AG09319 (cell line): ENCODE measurements at regions not wholly inside any gene's neighbourhood (a gene's known extent, or its start where the extent isn't known, plus 50 kb on each side); places are given as distances from the start of the nearest gene placed in this dataset.

Experiments used
- DNase-seq: peaks from one replicate; pipeline ENCODE4 v3.0.0-alpha.2; 2010; ENCODE audit warnings: low read depth; ENCODE audit errors: extremely low read depth
- TF ChIP-seq, protein P1 (sequence below): IDR thresholded peaks from 2 replicates; pipeline ENCODE4 v1.5.1; 2011; ENCODE audit warnings: low read depth, mild to moderate bottlenecking, inconsistent platforms, low read length, moderate library complexity

DNA sequence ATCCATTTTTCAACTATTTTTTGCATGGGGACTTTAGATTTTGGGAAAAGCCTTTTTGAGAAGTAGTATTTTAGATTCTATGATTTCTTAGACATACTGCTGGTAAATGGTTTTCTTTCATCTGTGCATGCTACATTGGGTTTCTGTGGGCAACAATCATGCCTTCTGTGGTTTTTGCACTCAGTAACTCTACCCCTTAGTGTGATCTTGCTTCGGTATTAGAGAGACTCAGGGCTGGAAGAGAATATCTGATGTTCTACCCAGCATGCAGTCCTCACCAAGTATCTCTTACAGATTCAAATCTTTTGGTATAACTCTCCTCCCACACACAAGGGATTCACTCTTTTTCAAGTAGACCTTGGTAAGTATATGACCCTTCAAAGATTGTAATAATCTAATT, 183.0 kb downstream of the PMAIP1 start:
- TF ChIP-seq, protein P1, sequence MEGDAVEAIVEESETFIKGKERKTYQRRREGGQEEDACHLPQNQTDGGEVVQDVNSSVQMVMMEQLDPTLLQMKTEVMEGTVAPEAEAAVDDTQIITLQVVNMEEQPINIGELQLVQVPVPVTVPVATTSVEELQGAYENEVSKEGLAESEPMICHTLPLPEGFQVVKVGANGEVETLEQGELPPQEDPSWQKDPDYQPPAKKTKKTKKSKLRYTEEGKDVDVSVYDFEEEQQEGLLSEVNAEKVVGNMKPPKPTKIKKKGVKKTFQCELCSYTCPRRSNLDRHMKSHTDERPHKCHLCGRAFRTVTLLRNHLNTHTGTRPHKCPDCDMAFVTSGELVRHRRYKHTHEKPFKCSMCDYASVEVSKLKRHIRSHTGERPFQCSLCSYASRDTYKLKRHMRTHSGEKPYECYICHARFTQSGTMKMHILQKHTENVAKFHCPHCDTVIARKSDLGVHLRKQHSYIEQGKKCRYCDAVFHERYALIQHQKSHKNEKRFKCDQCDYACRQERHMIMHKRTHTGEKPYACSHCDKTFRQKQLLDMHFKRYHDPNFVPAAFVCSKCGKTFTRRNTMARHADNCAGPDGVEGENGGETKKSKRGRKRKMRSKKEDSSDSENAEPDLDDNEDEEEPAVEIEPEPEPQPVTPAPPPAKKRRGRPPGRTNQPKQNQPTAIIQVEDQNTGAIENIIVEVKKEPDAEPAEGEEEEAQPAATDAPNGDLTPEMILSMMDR: no peak
- no peak for DNase-seq

DNA sequence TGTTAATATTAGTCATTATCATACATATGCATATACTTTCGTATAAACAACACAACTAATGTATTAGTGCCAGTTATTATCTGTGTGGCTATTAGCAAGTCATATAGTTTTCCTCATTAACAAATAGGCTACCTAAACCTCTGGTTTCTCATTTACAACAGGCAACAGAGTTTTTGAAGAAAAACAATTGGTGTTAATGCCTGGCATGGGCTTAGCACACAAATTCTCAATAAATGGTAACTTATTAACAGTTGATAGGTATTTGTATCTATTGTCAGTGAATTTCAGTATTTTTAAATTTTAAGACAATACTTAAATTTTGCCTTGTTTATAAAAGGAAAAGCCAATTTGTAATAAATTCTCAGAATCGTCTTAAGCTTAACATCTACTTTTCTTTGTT, 182.5 kb downstream of the PMAIP1 start:
- TF ChIP-seq, protein P1: no peak

DNA sequence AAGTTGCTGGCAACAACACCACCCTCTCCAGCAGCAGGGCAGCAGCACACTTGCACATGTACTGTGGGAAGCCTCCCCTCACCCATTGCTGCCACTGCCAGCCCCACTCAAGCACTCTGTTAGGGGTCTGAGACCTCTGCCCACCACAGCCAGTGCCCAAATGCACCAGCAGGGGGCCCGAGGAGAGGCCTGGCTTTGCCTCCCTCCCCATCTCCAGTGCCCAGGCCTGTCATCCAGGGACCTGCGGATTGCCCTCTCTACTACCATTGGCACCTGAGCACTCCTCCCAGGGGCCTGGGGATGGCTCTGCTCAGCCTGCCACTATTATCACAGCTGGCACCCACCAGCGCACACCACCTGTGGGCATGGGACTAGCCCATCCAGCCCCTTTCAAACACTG, 175.7 kb downstream of the PMAIP1 start:
- TF ChIP-seq, protein P1: no peak
- DNase-seq: no peak

More for the DNA sequence above, 182.5 kb downstream of the PMAIP1 start:
- DNase-seq: no peak

DNA sequence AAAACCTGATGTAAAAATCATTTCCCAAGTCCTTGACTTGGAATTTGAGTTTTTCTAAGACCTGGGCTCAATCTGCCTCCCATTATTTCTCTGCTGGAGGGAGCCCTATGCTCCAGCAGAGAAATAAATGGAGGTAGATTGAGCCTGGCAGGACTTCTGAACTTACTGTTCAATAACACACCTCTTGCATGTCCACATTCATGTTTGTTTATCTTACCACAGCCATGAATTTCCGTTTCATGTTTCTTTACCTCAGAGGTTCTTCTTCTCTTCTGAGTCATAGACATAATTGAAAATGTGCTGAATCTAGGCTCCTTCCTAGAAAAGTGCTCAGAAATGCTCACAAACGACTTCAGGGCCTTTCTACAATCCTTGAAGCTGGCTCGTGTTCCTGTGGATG, 170.8 kb downstream of the PMAIP1 start:
- TF ChIP-seq, protein P1: no peak
- no peak for DNase-seq

- no peak for DNase-seq
- TF ChIP-seq, protein P1: no peak; the same call in 1 of the 2 replicates
Measured at GRCh38 chr18:60069145-60069544, 169.3 kb downstream of the PMAIP1 start.

- TF ChIP-seq, protein P1: no peak
- no peak for DNase-seq
Measured at GRCh38 chr18:60067426-60068210, 167.8 kb downstream of the PMAIP1 start.

DNA sequence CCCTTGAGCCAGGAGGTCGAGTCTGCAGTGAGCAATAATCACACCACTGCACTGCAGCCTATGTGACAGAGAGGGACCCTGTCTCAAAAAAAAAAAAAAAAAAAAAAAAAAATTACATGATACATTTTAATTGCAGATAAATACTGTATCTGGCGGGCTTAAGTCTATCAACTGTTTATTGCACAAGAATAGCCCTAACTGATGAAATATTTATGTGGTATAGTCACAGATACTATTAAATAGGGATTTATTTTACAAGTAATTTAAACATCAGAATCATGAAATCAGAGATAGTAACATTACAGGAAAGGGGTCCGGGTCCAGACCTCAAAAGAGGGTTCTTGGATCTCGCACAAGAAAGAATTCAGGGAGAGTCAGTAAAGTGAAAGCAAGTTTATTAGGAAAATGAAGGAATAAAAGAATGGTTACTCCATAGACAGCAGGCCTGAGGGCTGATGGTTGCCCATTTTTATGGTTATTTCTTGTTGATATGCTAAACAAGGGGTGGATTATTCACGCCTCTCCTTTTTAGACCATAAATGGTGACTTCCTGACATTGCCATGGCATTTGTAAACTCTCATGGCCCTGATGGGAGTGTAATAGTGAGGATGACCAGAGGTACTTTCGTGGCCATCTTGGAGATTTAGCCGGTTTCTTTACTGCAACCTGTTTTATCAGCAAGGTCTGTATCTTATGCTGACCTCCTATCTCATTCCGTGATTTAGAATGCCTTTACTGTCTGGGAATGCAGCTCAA, 166.6 kb downstream of the PMAIP1 start:
- TF ChIP-seq, protein P1: no peak
- no peak for DNase-seq
